ENCODE measurements at regions not wholly inside any gene's neighbourhood (a gene's known extent, or its start where the extent isn't known, plus 50 kb on each side); places are given as distances from the start of the nearest gene placed in this dataset.

DNA sequence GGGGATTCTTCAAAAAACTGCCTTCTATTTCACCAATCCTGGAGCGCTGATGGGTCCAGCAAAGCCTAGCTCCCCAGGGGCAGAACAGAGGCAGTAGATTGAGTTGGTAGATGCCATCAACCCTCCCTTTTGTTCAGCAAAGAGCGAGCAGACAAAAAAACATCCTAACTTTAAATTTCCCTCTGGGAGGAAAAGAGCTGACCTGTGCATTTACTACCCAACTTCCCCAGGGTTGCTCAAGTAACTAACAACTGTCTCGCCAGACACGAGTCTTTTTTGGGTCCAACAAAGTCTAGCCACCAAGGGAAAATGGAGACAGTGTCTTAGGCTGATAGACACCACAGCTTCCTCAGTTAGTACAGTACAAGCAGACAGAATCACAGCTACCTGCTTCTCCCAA lies 476.3 kb upstream of the GRIA1 start:
- no peak overlapping the region for H3K4me3 Mint-ChIP-seq (ENCODE audit: unreplicated experiment)
- no peaks in the 10 kb centered on the region for H3K36me3 Mint-ChIP-seq (ENCODE audit: insufficient read depth, unreplicated experiment)
- DNase-seq (ENCODE audit: unreplicated experiment): no peak
- peaks cover 16% of the 10 kb centered on the region for H3K9me3 Mint-ChIP-seq (ENCODE audit: unreplicated experiment)
- no peak overlapping the region for H3K27ac Mint-ChIP-seq (ENCODE audit: low read depth, unreplicated experiment)
- H3K4me1 Mint-ChIP-seq (ENCODE audit: insufficient read depth, unreplicated experiment): no peaks in the 10 kb centered on the region
- ChIA-PET POLR2A (interaction anchor here (0.7 kb wide), 1 partner anchor 17 kb away, joined by 3 read pairs; no protein-coding TSS in a partner anchor), CTCF (interaction anchor here (0.6 to 1.4 kb wide), 3 partner anchors 12 to 33 kb away, joined by 3 to 5 read pairs (median 4); no protein-coding TSS in a partner anchor)
- intact Hi-C loops (cut with micrococcal nuclease): no loop called here
- no peaks in the 10 kb centered on the region for H3K27me3 Mint-ChIP-seq (ENCODE audit: insufficient read depth, unreplicated experiment)
- TF ChIP-seq, protein P1, sequence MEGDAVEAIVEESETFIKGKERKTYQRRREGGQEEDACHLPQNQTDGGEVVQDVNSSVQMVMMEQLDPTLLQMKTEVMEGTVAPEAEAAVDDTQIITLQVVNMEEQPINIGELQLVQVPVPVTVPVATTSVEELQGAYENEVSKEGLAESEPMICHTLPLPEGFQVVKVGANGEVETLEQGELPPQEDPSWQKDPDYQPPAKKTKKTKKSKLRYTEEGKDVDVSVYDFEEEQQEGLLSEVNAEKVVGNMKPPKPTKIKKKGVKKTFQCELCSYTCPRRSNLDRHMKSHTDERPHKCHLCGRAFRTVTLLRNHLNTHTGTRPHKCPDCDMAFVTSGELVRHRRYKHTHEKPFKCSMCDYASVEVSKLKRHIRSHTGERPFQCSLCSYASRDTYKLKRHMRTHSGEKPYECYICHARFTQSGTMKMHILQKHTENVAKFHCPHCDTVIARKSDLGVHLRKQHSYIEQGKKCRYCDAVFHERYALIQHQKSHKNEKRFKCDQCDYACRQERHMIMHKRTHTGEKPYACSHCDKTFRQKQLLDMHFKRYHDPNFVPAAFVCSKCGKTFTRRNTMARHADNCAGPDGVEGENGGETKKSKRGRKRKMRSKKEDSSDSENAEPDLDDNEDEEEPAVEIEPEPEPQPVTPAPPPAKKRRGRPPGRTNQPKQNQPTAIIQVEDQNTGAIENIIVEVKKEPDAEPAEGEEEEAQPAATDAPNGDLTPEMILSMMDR (IDR thresholded peaks at IDR 0.05; ENCODE audit: unreplicated experiment): no peak
- BruUV-seq (replicated peaks): no TSS peak

DNA sequence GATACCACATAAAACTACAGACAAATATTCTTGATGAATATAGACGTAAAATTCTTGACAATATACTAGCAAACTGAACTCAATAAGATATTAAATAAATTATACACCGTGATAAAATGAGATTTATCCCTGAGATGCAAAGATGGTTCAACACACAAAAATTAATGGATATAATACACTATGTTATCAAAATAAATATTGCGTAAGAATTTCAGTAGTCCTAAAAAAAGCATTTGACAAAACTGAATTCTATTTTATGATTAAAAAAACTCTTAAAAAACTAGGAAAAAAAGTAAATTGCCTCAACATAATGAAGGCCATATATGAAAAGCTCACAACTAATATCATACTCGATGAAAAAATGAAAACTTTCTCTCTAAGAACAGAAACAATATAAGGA lies 472.3 kb upstream of the GRIA1 start:
- DNase-seq (ENCODE audit: unreplicated experiment): no peak
- TF ChIP-seq, protein P1 (IDR thresholded peaks at IDR 0.05; ENCODE audit: unreplicated experiment): no peak
- Mint-ChIP-seq H3K4me1 (ENCODE audit: insufficient read depth, unreplicated experiment) (no peaks in the 10 kb centered on the region), H3K4me3 (ENCODE audit: unreplicated experiment) (no peak overlapping the region), H3K27me3 (ENCODE audit: insufficient read depth, unreplicated experiment) (no peaks in the 10 kb centered on the region), H3K27ac (ENCODE audit: low read depth, unreplicated experiment) (no peak overlapping the region), H3K9me3 (ENCODE audit: unreplicated experiment) (peaks cover 28% of the 10 kb centered on the region), H3K36me3 (ENCODE audit: insufficient read depth, unreplicated experiment) (no peaks in the 10 kb centered on the region)
- BruUV-seq (replicated peaks): no TSS peak
- intact Hi-C loops (cut with micrococcal nuclease): no loop called here
- POLR2A ChIA-PET: no interaction called here
- CTCF ChIA-PET: no interaction called here

GRCh38 chr5:153030755-153031725 lies 459.4 kb upstream of the GRIA1 start:
- no peaks in the 10 kb centered on the region for H3K9me3 Mint-ChIP-seq (ENCODE audit: unreplicated experiment)
- ChIA-PET POLR2A (interaction anchor here (0.6 kb wide), 1 partner anchor 17 kb away, joined by 3 read pairs; no protein-coding TSS in a partner anchor), CTCF (interaction anchor here (0.6 to 1.4 kb wide), 3 partner anchors 11 to 118 kb away, joined by 3 read pairs; no protein-coding TSS in a partner anchor)
- intact Hi-C loops (cut with micrococcal nuclease): no loop called here
- TF ChIP-seq, protein P1 (IDR thresholded peaks at IDR 0.05; ENCODE audit: unreplicated experiment): no peak
- H3K27ac Mint-ChIP-seq (ENCODE audit: low read depth, unreplicated experiment): no peak overlapping the region
- no TSS peak for BruUV-seq (replicated peaks)
- peaks cover 8% of the 10 kb centered on the region for H3K4me1 Mint-ChIP-seq (ENCODE audit: insufficient read depth, unreplicated experiment)
- no peak for DNase-seq (ENCODE audit: unreplicated experiment)
- H3K36me3 Mint-ChIP-seq (ENCODE audit: insufficient read depth, unreplicated experiment): no peaks in the 10 kb centered on the region
- no peak overlapping the region for H3K4me3 Mint-ChIP-seq (ENCODE audit: unreplicated experiment)
- H3K27me3 Mint-ChIP-seq (ENCODE audit: insufficient read depth, unreplicated experiment): no peaks in the 10 kb centered on the region

DNA sequence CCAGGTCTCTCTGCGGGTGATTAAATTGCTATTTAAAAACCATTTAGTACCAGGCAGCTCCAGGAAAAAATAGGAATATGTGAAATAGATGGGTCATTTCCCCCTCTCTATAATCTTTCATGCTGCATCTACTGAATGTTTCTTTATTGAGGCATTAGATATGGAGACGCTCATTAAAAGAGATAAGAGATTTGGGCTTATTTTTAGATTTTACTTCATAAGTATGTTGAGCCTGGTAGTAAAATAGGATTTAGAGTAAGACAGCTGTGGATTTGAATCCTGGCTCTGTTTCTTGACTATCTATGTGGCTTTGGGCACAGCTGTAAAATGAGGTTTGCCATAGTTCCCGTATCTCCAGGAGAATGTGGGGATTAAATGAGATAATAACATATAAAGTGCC lies 451.0 kb upstream of the GRIA1 start:
- TF ChIP-seq, protein P1 (IDR thresholded peaks at IDR 0.05; ENCODE audit: unreplicated experiment): no peak
- intact Hi-C loops (cut with micrococcal nuclease): no loop called here
- no peak for DNase-seq (ENCODE audit: unreplicated experiment)
- CTCF ChIA-PET: interaction anchor here (0.9 to 1.3 kb wide), 2 partner anchors 109 to 479 kb away, joined by 4 read pairs; no protein-coding TSS in a partner anchor
- H3K4me3 Mint-ChIP-seq (ENCODE audit: unreplicated experiment): no peak overlapping the region
- BruUV-seq (replicated peaks): no TSS peak
- H3K9me3 Mint-ChIP-seq (ENCODE audit: unreplicated experiment): no peaks in the 10 kb centered on the region
- POLR2A ChIA-PET: no interaction called here
- no peak overlapping the region for H3K27ac Mint-ChIP-seq (ENCODE audit: low read depth, unreplicated experiment)
- H3K4me1 Mint-ChIP-seq (ENCODE audit: insufficient read depth, unreplicated experiment): peaks cover 14% of the 10 kb centered on the region
- H3K27me3 Mint-ChIP-seq (ENCODE audit: insufficient read depth, unreplicated experiment): no peaks in the 10 kb centered on the region
- H3K36me3 Mint-ChIP-seq (ENCODE audit: insufficient read depth, unreplicated experiment): no peaks in the 10 kb centered on the region
